Glutamatergic neuron (in vitro differentiated cells): ENCODE measurements at regions not wholly inside any gene's neighbourhood (a gene's known extent, or its start where the extent isn't known, plus 50 kb on each side); places are given as distances from the start of the nearest gene placed in this dataset.

Experiments used
- DNase-seq: peaks from one replicate; pipeline ENCODE4 v3.0.0; 2022
- H3K27ac Mint-ChIP-seq: one replicate; pipeline ENCODE4 v1.8.0; 2020; ENCODE audit warnings: mild to moderate bottlenecking, mixed read lengths, inconsistent platforms; ENCODE audit not compliant: unreplicated experiment
- H3K27me3 Mint-ChIP-seq: one replicate; pipeline ENCODE4 v1.8.0; 2020; ENCODE audit warnings: mild to moderate bottlenecking, moderate library complexity, mixed read lengths, inconsistent platforms; ENCODE audit not compliant: unreplicated experiment
- H3K36me3 Mint-ChIP-seq: one replicate; pipeline ENCODE4 v1.8.0; 2020; ENCODE audit warnings: mild to moderate bottlenecking, mixed read lengths, inconsistent platforms; ENCODE audit not compliant: unreplicated experiment
- H3K4me1 Mint-ChIP-seq: one replicate; pipeline ENCODE4 v1.8.0; 2020; ENCODE audit warnings: mild to moderate bottlenecking, low read depth, mixed read lengths, inconsistent platforms; ENCODE audit not compliant: unreplicated experiment
- H3K4me3 Mint-ChIP-seq: one replicate; pipeline ENCODE4 v1.8.0; 2020; ENCODE audit warnings: mild to moderate bottlenecking, mixed read lengths, inconsistent platforms; ENCODE audit not compliant: unreplicated experiment
- H3K9me3 Mint-ChIP-seq: one replicate; pipeline ENCODE4 v1.8.0; 2020; ENCODE audit warnings: mild to moderate bottlenecking, moderate library complexity, mixed read lengths, inconsistent platforms; ENCODE audit not compliant: unreplicated experiment
- CTCF ChIP-seq: fragments of 200-600 bp; sonication (generic); IDR thresholded peaks from one replicate; pipeline ENCODE4 v1.5.0; 2021; ENCODE audit not compliant: partially characterized antibody, unreplicated experiment

- Mint-ChIP-seq H3K27ac (no peak overlapping the region), H3K36me3 (no peaks in the 10 kb centered on the region), H3K4me1 (no peaks in the 10 kb centered on the region), H3K4me3 (no peak overlapping the region), H3K9me3 (no peaks in the 10 kb centered on the region), H3K27me3 (no peaks in the 10 kb centered on the region)
- no peak for TF ChIP-seq CTCF
- no peak for DNase-seq
Observed at GRCh38 chr3:43970351-43970750, 271.3 kb upstream of the TOPAZ1 start.

GRCh38 chr3:43970920-43971319, 270.8 kb upstream of the TOPAZ1 start:
- H3K9me3 Mint-ChIP-seq, result no peaks in the 10 kb centered on the region
- H3K36me3 Mint-ChIP-seq, result no peaks in the 10 kb centered on the region
- H3K4me1 Mint-ChIP-seq, result no peaks in the 10 kb centered on the region
- H3K27ac Mint-ChIP-seq, result no peak overlapping the region
- H3K27me3 Mint-ChIP-seq, result no peaks in the 10 kb centered on the region
- no peak for TF ChIP-seq CTCF
- H3K4me3 Mint-ChIP-seq, result no peak overlapping the region
- no peak for DNase-seq

- no peak overlapping the region for H3K27ac Mint-ChIP-seq
- TF ChIP-seq CTCF, result no peak
- H3K4me1 Mint-ChIP-seq, result no peaks in the 10 kb centered on the region
- H3K4me3 Mint-ChIP-seq, result no peak overlapping the region
- H3K36me3 Mint-ChIP-seq, result no peaks in the 10 kb centered on the region
- peaks cover 3% of the 10 kb centered on the region for H3K27me3 Mint-ChIP-seq
- no peak for DNase-seq
- no peaks in the 10 kb centered on the region for H3K9me3 Mint-ChIP-seq
Observed at GRCh38 chr3:43971486-43971885, 270.2 kb upstream of the TOPAZ1 start.

- H3K4me3 Mint-ChIP-seq, result no peak overlapping the region
- H3K4me1 Mint-ChIP-seq, result no peaks in the 10 kb centered on the region
- DNase-seq, result no peak
- no peak overlapping the region for H3K27ac Mint-ChIP-seq
- no peaks in the 10 kb centered on the region for H3K9me3 Mint-ChIP-seq
- H3K27me3 Mint-ChIP-seq, result peaks cover 3% of the 10 kb centered on the region
- no peak for TF ChIP-seq CTCF
- H3K36me3 Mint-ChIP-seq, result no peaks in the 10 kb centered on the region
Observed at GRCh38 chr3:43978708-43979107, 263.0 kb upstream of the TOPAZ1 start.

- peaks cover 3% of the 10 kb centered on the region for H3K27me3 Mint-ChIP-seq
- H3K36me3 Mint-ChIP-seq, result no peaks in the 10 kb centered on the region
- no peak for TF ChIP-seq CTCF
- DNase-seq, result no peak
- H3K4me1 Mint-ChIP-seq, result no peaks in the 10 kb centered on the region
- H3K27ac Mint-ChIP-seq, result no peak overlapping the region
- no peak overlapping the region for H3K4me3 Mint-ChIP-seq
- no peaks in the 10 kb centered on the region for H3K9me3 Mint-ChIP-seq
Observed at GRCh38 chr3:43979645-43980044, 262.0 kb upstream of the TOPAZ1 start.
